Loucy (cell line): ENCODE measurements at regions not wholly inside any gene's neighbourhood (a gene's known extent, or its start where the extent isn't known, plus 50 kb on each side); places are given as distances from the start of the nearest gene placed in this dataset.

Experiments
- EZH2phosphoT487 ChIP-seq: fragments of 200-600 bp; IDR thresholded peaks from 2 replicates; pipeline ENCODE4 v1.6.1; 2018; ENCODE audit warnings: antibody characterized with exemption, mild to moderate bottlenecking, moderate library complexity, borderline replicate concordance
- TF ChIP-seq, protein P1 (sequence below): fragments of 200-600 bp; sonication (generic); conservative IDR thresholded peaks from 2 replicates; pipeline ENCODE4 v1.5.1; 2014; ENCODE audit warnings: mild to moderate bottlenecking, antibody characterized with exemption, low read length

DNA sequence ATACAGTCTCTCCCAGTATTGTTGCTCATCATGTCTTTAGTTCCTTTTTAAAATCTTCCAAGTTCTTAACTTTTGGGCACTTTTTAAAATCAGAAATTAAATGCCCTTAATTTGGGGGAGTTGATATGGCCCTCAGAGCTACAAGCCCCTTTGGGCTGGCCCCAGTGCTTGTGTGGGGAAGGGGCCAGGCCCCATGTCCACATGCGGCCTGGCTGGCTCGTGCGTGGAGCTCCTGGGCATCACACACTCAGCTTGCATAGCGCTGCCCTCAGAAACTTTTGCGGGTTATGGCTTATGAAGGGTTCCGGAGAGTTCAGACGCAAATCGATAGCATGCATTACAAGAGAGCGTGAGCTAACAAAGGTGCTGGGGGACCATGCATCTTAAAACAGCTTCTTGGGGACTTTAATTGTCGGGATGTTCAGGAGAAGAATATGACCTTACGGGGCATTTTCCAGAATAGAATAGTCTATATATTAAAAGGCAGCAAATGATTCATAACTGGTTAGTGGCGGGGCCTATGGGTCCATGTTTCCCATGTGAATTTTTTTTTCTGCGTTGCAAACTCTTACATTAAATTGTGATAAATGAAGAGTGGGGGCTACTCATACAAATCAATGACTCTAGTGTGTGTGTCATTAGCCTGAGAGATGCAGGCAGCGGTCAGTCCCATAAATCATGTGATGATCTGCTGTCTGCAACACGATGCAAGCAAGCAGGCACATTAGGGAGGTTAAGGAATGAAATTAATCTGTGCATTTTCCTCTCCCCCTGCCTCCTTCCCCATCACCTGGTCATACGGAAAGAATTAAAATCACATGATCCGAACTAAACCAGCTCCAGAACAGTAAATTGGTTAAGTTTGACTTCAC, 185.8 kb upstream of the TSHZ3 start:
- TF ChIP-seq, protein P1, sequence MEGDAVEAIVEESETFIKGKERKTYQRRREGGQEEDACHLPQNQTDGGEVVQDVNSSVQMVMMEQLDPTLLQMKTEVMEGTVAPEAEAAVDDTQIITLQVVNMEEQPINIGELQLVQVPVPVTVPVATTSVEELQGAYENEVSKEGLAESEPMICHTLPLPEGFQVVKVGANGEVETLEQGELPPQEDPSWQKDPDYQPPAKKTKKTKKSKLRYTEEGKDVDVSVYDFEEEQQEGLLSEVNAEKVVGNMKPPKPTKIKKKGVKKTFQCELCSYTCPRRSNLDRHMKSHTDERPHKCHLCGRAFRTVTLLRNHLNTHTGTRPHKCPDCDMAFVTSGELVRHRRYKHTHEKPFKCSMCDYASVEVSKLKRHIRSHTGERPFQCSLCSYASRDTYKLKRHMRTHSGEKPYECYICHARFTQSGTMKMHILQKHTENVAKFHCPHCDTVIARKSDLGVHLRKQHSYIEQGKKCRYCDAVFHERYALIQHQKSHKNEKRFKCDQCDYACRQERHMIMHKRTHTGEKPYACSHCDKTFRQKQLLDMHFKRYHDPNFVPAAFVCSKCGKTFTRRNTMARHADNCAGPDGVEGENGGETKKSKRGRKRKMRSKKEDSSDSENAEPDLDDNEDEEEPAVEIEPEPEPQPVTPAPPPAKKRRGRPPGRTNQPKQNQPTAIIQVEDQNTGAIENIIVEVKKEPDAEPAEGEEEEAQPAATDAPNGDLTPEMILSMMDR = no peak
- TF ChIP-seq EZH2phosphoT487 = no peak
